Stimulated activated CD4-positive, alpha-beta T cell treated with anti-CD3 and anti-CD28 coated beads, Interleukin-4, amount 100 ng/mL, for 48 hours (primary cell): ENCODE measurements at regions not wholly inside any gene's neighbourhood (a gene's known extent, or its start where the extent isn't known, plus 50 kb on each side); places are given as distances from the start of the nearest gene placed in this dataset.
"Not testable (repeated sequence)": the region's sequence is repeated elsewhere in the genome, so short reads cannot be mapped to it uniquely, and the experiment has no call there.

Experiments
- DNase-seq, 2 donors: peaks; one replicate each; pipeline ENCODE4 v3.0.0-alpha.2; 2020; ENCODE audit warnings: low read depth in 2 of 2

GRCh38 chr6:137933696-137934095 is 66.6 kb downstream of the TNFAIP3 start:
- no peak for DNase-seq

- no peak for DNase-seq
Observed at GRCh38 chr6:137936798-137937197, 69.7 kb downstream of the TNFAIP3 start.

GRCh38 chr6:137937834-137938233 is 70.8 kb downstream of the TNFAIP3 start:
- DNase-seq: no peak

- no peak for DNase-seq
Observed at GRCh38 chr6:137938770-137939379, 71.8 kb downstream of the TNFAIP3 start.

GRCh38 chr6:137941995-137942394 is 74.9 kb downstream of the TNFAIP3 start:
- DNase-seq: no peak

GRCh38 chr6:137942736-137943135 is 75.7 kb downstream of the TNFAIP3 start:
- no peak for DNase-seq

- not testable (repeated sequence) for DNase-seq
Observed at GRCh38 chr6:137944381-137944780, 77.3 kb downstream of the TNFAIP3 start.

GRCh38 chr6:137944793-137945498 is 77.9 kb downstream of the TNFAIP3 start:
- DNase-seq: no peak

- no peak for DNase-seq
Observed at GRCh38 chr6:137949686-137950390, 82.8 kb downstream of the TNFAIP3 start.

- no peak for DNase-seq
Observed at GRCh38 chr6:137950581-137950980, 83.5 kb downstream of the TNFAIP3 start.

GRCh38 chr6:137951064-137951597 is 84.1 kb downstream of the TNFAIP3 start:
- DNase-seq: no peak

- DNase-seq: no peak
Observed at GRCh38 chr6:137952247-137952646, 85.2 kb downstream of the TNFAIP3 start.

- DNase-seq: no peak
Observed at GRCh38 chr6:137953761-137954160, 86.7 kb downstream of the TNFAIP3 start.

- DNase-seq: no peak
Observed at GRCh38 chr6:137954253-137954652, 87.2 kb downstream of the TNFAIP3 start.

- DNase-seq: no peak
Observed at GRCh38 chr6:137956098-137956488, 89.0 kb downstream of the TNFAIP3 start.

- no peak for DNase-seq
Observed at GRCh38 chr6:137957471-137957870, 90.4 kb downstream of the TNFAIP3 start.

- DNase-seq: no peak
Observed at GRCh38 chr6:137958811-137959565, 91.9 kb downstream of the TNFAIP3 start.

- no peak for DNase-seq
Observed at GRCh38 chr6:137962725-137963124, 95.7 kb downstream of the TNFAIP3 start.

- no peak for DNase-seq
Observed at GRCh38 chr6:137964876-137965275, 97.8 kb downstream of the TNFAIP3 start.

- DNase-seq: no peak
Observed at GRCh38 chr6:137967689-137968454, 100.8 kb downstream of the TNFAIP3 start.

- no peak for DNase-seq
Observed at GRCh38 chr6:137968455-137968804, 101.4 kb downstream of the TNFAIP3 start.
